Iris pigment epithelial cell (primary cell): ENCODE measurements at regions not wholly inside any gene's neighbourhood (a gene's known extent, or its start where the extent isn't known, plus 50 kb on each side); places are given as distances from the start of the nearest gene placed in this dataset.

Source experiments
- DNase-seq: peaks from one replicate; pipeline ENCODE4 v3.0.0-alpha.2; 2011; ENCODE audit warnings: low read depth

- DNase-seq, result no peak
Observed at GRCh38 chr9:93829271-93830011, 125.7 kb downstream of the BARX1 start.

GRCh38 chr9:93828331-93829097 is 126.6 kb downstream of the BARX1 start:
- no peak for DNase-seq

GRCh38 chr9:93827545-93828330 is 127.4 kb downstream of the BARX1 start:
- peak; percentile 56 for DNase-seq

GRCh38 chr9:93826905-93827544 is 128.1 kb downstream of the BARX1 start:
- DNase-seq, result no peak

GRCh38 chr9:93826209-93826608 is 128.9 kb downstream of the BARX1 start:
- DNase-seq, result no peak

- no peak for DNase-seq
Observed at GRCh38 chr9:93825348-93826115, 129.6 kb downstream of the BARX1 start.

- DNase-seq, result no peak
Observed at GRCh38 chr9:93824386-93825294, 130.5 kb downstream of the BARX1 start.

GRCh38 chr9:93823245-93824072 is 131.7 kb downstream of the BARX1 start:
- no peak for DNase-seq

GRCh38 chr9:93822229-93822628 is 132.9 kb downstream of the BARX1 start:
- DNase-seq, result no peak

GRCh38 chr9:93821307-93821703 is 133.8 kb downstream of the BARX1 start:
- DNase-seq, result no peak

- DNase-seq, result no peak
Observed at GRCh38 chr9:93820667-93821306, 134.4 kb downstream of the BARX1 start.

- DNase-seq, result no peak
Observed at GRCh38 chr9:93819905-93820304, 135.2 kb downstream of the BARX1 start.

GRCh38 chr9:93818827-93819472 is 136.2 kb downstream of the BARX1 start:
- no peak for DNase-seq

GRCh38 chr9:93818237-93818636 is 136.9 kb downstream of the BARX1 start:
- DNase-seq, result no peak

- DNase-seq, result no peak
Observed at GRCh38 chr9:93815677-93816076, 139.5 kb downstream of the BARX1 start.

- no peak for DNase-seq
Observed at GRCh38 chr9:93815135-93815534, 140.0 kb downstream of the BARX1 start.

- no peak for DNase-seq
Observed at GRCh38 chr9:93814077-93814956, 140.8 kb downstream of the BARX1 start.
